BJ (cell line): ENCODE measurements at regions not wholly inside any gene's neighbourhood (a gene's known extent, or its start where the extent isn't known, plus 50 kb on each side); places are given as distances from the start of the nearest gene placed in this dataset.

Experiments used
- CTCF ChIA-PET: fragments of 350-600 bp; formaldehyde crosslinking; extraction: SDS; loops from one replicate; lab custom pipeline; 2021; ENCODE audit warnings: antibody characterized with exemption, inconsistent platforms; lab: Yijun Ruan, JAX
- POLR2A ChIA-PET: fragments of 300-600 bp; sonication (Branson Sonifier 250); formaldehyde crosslinking; extraction: SDS; loops from one replicate; lab custom pipeline; 2021; ENCODE audit warnings: antibody characterized with exemption; lab: Charles Lee
- DNase-seq: peaks from one replicate; pipeline ENCODE4 v3.0.0-alpha.2; 2011; ENCODE audit warnings: low read depth
- H3K27me3 ChIP-seq: 2 replicates; pipeline ENCODE4 v1.6.0; 2011; ENCODE audit warnings: low read length; ENCODE audit not compliant: control insufficient read depth, insufficient read depth
- H3K36me3 ChIP-seq: 2 replicates; pipeline ENCODE4 v1.5.1; 2011; ENCODE audit warnings: low read length; ENCODE audit not compliant: control insufficient read depth, insufficient read depth
- H3K4me3 ChIP-seq: 2 replicates; pipeline ENCODE4 v1.5.1; 2011; ENCODE audit warnings: low read depth, mild to moderate bottlenecking, control low read depth, low read length
- CTCF ChIP-seq: IDR thresholded peaks from 2 replicates; pipeline ENCODE4 v1.5.1; 2011; ENCODE audit warnings: low read depth, mild to moderate bottlenecking, control low read depth, inconsistent platforms, low read length, moderate library complexity; ENCODE audit not compliant: insufficient read depth

GRCh38 chr1:68329096-68329835 lies 96.9 kb upstream of the WLS start:
- DNase-seq = no peak
- POLR2A ChIA-PET = no interaction called here
- Histone ChIP-seq H3K36me3 (no peaks in the 10 kb centered on the region), H3K27me3 (peaks cover 2% of the 10 kb centered on the region; the same call in 1 of the 2 replicates), H3K4me3 (no peak overlapping the region)
- CTCF ChIA-PET = interaction anchor here (0.7 to 1.3 kb wide), 3 partner anchors 8 to 1368 kb away, joined by 3 to 4 read pairs (median 3); no protein-coding TSS in a partner anchor
- no peak for TF ChIP-seq CTCF

- CTCF ChIA-PET = interaction anchor here (1.0 kb wide), 1 partner anchor 207 kb away, joined by 4 read pairs; no protein-coding TSS in a partner anchor
- POLR2A ChIA-PET = no interaction called here
Measured at GRCh38 chr1:68328490-68328889, 96.2 kb upstream of the WLS start.

GRCh38 chr1:68327414-68327813 lies 95.1 kb upstream of the WLS start:
- DNase-seq = no peak
- CTCF ChIA-PET = interaction anchor here (1.2 kb wide), 1 partner anchor 207 kb away, joined by 3 read pairs; no protein-coding TSS in a partner anchor
- H3K36me3 ChIP-seq = no peaks in the 10 kb centered on the region
- no peak overlapping the region for H3K4me3 ChIP-seq
- TF ChIP-seq CTCF = no peak
- POLR2A ChIA-PET = no interaction called here
- no peaks in the 10 kb centered on the region; the same call in 1 of the 2 replicates for H3K27me3 ChIP-seq

More at GRCh38 chr1:68328490-68328889, 96.2 kb upstream of the WLS start:
- Histone ChIP-seq H3K27me3 (peaks cover 2% of the 10 kb centered on the region; the same call in 1 of the 2 replicates), H3K4me3 (no peak overlapping the region), H3K36me3 (no peaks in the 10 kb centered on the region)
- TF ChIP-seq CTCF = no peak
- DNase-seq = no peak

DNA sequence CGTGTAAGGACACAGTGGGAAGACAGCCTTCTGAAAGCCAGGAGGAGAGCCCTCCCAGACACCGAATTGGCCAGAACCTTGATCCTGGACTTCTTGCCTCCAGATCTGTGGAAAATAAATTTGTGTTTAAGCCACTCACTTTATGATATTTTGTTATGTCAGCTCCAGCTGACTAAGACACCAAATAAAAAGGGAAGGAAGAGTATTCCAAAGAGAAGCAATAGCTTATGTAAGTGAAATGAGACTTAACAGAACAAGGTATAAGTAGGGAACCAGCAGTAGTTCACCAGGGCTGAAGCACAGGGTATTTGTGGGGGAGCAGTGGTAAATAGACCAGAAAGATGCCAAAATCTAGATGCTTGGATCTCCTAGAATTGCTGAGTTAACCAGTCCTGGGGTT lies 94.2 kb upstream of the WLS start:
- ChIA-PET POLR2A (no interaction called here), CTCF (interaction anchor here (0.5 to 1.5 kb wide), 5 partner anchors 12 to 206 kb away, joined by 3 read pairs; no protein-coding TSS in a partner anchor)
- H3K36me3 ChIP-seq = no peaks in the 10 kb centered on the region
- H3K27me3 ChIP-seq = no peaks in the 10 kb centered on the region; the same call in 1 of the 2 replicates
- H3K4me3 ChIP-seq = no peak overlapping the region
- no peak for TF ChIP-seq CTCF
- no peak for DNase-seq

- H3K27me3 ChIP-seq = peaks cover 3% of the 10 kb centered on the region; the same call in 1 of the 2 replicates
- no peak overlapping the region for H3K4me3 ChIP-seq
- POLR2A ChIA-PET = no interaction called here
- no peaks in the 10 kb centered on the region for H3K36me3 ChIP-seq
- DNase-seq = no peak
- CTCF ChIA-PET = interaction anchor here (3.5 to 7.0 kb wide), 2 partner anchors 18 to 205 kb away, joined by 15 to 106 read pairs; no protein-coding TSS in a partner anchor
- TF ChIP-seq CTCF = no peak
Measured at GRCh38 chr1:68324316-68324715, 92.0 kb upstream of the WLS start.
